GM23338 (cell line): ENCODE measurements at regions not wholly inside any gene's neighbourhood (a gene's known extent, or its start where the extent isn't known, plus 50 kb on each side); places are given as distances from the start of the nearest gene placed in this dataset.

Source experiments
- CTCF ChIP-seq, 2 experiments: fragments of 200-600 bp in 1 of 2; sonication (generic) in 1 of 2; conservative IDR thresholded peaks; 2 replicates each; pipeline versions ENCODE4 v1.5.1 to v1.6.1; 2016 to 2017; ENCODE audit warnings: antibody characterized with exemption in 2 of 2, low read depth in 2 of 2, mild to moderate bottlenecking in 2 of 2, moderate library complexity in 1 of 2
- EZH2phosphoT487 ChIP-seq: fragments of 200-600 bp; sonication (generic); IDR thresholded peaks from one replicate; pipeline ENCODE4 v1.8.1; 2018; ENCODE audit warnings: antibody characterized with exemption; ENCODE audit not compliant: unreplicated experiment

GRCh38 chr3:56851966-56852884 lies 50.5 kb upstream of the ARHGEF3 start:
- no peak for TF ChIP-seq CTCF (conservative IDR thresholded peaks at IDR 0.05; ENCODE audit: low read depth in 2 of 2)
- TF ChIP-seq EZH2phosphoT487: no peak
